HG03460 (cell line): ENCODE measurements at regions not wholly inside any gene's neighbourhood (a gene's known extent, or its start where the extent isn't known, plus 50 kb on each side); places are given as distances from the start of the nearest gene placed in this dataset.

Experiments used
- ATAC-seq: cut with Tn5 transposase; IDR thresholded peaks from one replicate; pipeline ENCODE4 v1.9.1; 2021; ENCODE audit not compliant: unreplicated experiment

DNA sequence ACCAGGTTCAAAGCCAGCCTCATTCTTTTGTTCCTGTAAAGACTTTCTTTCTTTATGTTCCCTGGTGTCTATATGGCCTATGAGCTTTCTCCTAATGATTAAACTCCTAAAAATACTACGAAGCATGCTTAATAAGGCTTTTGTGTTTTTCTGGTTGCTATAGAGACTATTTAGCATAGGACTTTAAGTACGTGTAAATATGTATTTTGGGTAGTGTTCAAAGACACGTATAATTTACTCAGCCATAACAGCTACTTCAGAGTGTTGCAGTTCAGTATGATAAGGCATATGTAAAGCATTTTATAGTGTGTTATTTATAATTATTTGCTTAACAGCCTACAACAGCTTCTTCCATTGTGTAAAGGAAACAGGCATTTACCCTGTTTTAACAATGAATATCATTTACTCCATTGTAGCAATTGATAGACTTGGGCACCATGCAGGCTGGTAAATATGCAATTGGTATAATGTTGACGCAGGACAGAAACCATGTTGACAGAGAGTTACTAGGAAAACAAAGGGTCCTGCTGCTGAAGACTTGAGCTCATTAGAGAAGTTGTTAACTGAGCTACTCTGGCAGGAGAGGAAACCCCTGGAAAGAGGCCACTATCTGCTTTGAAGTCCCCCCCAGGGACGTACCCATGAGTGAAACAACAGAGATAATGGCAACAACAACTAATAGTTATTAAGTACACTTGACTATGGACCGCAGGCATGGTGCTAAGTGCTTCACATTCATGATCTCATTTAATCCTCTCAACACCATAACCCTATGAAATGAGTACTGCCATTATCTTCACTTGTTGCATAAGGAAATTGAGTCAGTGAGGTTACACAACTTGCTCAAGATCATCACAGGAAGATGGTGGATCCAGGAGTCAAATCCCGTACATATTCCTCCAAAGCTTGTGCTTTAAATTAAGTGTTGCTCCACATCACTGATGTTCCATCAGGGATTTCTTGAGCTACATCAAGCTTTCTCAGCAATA lies 342.2 kb upstream of the DYNLRB2 start:
- ATAC-seq, result no peak

DNA sequence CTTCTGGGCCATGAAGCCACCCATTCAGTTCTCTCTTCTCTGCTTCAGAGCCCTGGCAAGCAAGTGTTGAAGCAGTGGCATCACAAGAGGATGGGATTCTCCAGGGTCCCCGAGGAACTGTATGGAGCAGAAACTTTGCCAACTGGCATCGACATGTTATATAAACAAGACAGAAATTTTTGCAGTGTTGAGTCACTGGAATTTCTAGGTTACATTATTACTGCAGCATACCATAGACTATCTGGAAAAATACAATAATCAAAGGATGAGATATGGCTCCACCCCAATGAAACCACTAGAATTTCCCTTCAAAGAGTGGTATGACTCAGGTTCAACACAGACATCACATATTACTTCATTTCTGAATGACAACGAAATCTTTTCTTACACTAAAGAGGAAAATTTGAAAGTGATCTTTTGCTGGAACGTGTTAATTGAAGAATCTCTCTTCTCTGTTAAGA lies 343.0 kb upstream of the DYNLRB2 start:
- no peak for ATAC-seq

DNA sequence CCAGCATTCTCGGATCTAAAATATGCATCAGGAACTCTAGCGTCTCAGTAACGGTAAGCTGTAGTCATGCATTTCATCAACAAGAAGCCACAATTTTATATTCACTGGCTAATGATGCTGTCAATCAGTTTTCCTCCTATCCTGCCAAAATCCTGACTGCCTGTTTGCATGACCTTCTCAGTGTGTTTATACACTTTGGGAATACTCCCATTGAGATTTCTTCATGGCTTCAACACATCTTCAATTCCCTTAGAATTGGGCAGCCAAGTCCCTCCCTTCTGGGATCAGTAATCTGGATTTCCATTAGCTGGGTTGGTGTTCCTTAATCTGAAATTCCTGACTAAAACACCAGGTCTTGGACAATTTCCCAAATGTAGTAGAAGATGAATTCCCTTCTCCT lies 348.9 kb upstream of the DYNLRB2 start:
- no peak for ATAC-seq

DNA sequence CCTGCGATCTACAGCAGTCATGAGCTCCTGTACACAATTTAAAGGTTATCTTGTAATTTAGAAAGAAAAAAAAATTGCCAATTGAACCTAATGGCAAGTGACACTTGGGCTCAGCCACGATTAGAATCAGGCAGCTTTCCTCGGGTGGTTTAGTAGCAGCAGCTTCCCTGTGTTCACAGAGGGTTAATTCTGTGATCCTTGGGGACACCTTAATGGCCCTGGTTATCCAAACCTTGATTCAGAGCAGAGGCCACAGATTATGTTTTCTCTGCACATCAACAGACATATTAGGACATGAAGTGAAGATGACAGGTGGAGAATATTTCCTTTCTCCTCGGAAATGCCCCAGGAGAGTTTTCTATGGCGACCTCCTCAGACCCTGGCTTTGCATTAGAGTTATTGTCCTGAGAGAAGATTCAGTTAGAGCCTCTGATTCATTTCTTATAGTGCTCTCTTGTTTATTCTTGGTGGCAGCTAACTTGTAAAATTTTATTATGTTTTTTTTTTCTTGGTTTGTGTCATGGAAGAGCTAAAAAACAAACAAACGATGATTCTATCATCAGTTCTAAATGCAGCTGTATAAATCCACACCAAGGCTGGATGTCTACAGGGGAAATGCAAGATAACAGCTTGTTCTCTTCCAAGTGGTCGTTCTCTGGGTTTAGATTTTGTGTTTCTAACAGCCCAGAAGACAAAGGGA lies 351.2 kb upstream of the DYNLRB2 start:
- no peak for ATAC-seq

DNA sequence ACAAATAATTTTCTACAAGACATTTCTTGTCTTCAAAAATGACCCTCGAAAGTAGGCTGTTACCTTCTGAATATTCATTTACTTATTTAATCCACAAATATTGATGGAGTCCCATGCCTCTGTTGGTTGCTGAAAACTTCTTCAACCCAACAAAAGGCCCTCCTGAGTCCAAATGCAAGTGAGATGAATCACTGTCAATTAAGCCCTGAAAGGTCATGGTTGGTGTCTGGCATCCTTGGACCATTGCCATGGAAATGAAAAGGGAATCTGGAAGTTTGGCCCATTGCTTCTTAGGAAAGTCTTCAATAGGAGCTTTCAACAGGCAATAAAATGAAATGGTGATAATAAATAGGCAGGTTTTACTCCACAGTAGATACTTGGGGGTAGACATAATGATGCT lies 364.7 kb upstream of the DYNLRB2 start:
- no peak for ATAC-seq

DNA sequence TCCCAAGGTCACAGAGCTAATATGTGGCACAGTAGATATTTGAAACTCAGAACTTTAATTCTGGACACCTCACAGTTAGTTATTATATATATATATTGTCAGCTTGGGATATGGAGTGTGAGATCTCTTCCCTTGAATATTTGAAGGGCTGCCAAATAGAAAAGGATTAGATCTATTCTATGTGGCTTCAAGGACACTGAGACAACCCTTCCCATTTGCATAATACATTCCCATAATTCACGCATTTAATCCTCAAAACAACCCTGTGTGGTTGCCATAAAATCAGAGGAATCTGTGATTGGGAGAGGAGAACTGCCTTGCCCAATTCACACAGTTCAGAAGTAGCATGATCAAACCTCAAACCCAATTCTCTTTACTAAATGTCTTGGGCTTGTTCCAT lies 365.8 kb upstream of the DYNLRB2 start:
- ATAC-seq, result no peak

DNA sequence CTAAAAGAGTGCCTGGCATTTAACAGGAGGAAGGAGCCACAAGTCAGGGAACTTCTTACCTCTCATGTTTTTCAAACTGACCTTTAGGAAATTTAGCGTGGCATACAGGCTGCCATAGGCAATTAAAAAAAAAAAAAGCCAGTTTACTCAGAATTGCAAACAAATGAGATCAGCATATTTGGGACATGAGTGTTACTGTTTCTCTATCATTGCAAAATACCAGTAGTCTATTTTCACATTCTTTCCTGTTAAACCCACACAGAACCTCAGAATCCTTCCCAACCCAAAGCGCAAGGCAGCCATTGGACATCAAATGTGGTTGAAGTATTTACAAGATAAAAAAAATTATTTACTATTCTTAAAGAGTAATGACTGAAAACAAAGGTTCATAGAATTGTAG lies 366.4 kb upstream of the DYNLRB2 start:
- ATAC-seq, result no peak

DNA sequence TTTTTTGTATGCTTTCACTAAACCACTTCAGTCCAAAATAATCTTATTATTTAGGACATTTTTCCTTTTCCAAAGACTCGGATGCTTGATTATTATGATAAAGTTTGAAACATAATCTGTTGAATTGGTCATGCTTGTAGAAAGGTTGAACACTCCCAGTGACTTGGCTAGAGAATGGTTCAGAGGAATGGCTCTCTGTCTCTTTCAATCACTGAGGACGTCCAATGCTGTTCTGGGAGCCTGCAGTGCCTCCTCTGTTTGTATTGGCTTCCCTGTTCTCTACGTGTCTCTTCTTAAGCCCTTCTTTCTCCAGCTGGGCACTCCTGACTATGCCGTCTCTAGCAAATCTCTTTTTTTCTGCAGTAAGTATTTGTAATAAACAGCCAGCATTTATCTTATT lies 369.0 kb upstream of the DYNLRB2 start:
- no peak for ATAC-seq

DNA sequence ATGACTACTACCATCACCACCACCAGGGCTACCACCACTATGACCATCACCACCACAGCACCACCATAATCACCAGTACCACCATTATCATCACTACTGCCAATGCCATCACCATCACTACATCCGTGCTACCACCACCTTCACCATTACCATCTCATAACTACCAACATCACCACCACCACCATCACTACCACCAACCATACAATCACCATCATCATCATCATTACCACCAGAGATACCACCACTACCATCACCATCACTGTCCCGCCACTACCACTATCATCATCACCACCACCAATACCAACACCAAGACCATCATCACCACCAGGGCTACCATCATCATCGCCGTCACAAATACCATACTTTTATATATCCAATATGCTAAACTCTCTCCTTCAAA lies 369.6 kb upstream of the DYNLRB2 start:
- no peak for ATAC-seq

DNA sequence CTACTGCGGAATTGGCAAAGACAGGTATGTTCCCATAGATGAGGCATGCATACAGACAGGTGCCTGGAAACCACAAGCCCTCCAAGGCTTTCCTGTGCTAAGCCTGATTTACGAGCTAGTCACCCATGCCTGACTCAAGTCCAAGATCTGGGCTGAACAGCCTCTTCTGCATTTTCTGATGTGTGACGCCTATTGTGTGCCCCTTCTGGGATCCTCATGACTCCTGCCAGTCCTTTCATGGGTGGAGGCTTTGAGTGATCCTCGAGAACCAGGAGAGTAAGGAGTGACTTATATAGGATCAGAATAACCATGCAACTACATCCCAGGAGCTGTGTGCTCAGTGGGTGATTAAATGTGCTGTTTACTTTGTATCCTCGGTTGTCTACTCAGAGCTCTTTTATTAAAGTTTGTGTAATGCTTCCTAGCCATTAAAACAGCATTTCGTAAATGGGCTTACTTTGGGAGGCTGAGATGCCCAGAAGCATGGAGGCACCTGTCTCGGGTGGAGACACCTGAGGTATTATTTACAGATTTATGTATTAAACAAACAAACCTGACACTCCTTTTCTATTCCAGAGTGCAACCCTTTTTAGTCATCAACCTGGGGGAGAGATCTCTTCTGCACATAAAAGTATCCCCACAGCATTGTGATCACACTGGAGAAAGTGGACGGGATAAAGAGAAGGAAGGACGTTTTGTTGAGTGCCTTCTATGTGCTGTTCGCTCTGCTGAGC lies 373.0 kb upstream of the DYNLRB2 start:
- no peak for ATAC-seq

DNA sequence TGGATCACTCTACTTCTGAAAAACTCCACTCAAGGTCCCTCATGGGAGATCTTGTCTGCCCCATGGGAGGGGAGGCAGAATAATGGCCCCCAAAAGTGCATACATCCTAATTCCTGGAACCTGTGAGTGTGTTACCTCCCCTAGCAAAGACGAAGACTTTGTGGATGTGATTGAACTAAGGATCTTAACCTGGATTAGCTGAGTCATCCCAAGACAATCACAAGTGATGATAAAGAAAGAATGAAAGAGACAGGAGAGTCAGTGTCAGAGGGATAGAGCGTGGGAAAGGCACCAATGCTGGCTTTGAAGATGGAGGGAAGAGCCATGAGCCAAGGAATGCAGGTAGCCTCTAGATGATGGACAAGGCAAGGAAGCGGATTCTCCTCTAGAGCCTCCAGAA lies 374.7 kb upstream of the DYNLRB2 start:
- ATAC-seq, result no peak

DNA sequence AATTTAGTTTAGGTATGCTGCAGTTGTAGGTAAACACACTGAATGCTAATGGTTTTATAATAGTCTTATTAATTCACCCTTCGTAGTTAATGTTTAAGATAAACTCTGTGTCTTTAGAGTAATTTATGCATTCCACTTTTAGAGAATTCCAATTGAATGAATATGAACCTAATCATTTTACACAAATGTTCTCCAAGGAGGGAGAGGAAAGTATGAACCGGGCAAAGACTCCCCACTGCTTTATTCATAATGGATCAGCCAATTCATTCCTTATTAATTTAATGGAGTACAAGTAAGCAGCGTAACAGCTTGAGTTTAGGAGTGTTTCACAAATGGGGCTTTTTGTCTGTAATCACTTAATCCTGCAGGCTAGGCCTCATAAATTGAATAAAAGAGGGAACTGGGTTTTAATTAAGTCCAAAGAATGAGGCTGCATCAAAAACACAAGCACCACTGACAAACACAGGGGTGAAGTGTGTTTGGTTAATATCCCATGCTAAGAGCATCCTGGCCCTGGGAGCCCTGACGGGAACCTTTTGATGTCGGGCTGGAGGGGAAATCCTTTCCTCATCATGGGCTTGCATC lies 375.7 kb upstream of the DYNLRB2 start:
- ATAC-seq, result no peak

DNA sequence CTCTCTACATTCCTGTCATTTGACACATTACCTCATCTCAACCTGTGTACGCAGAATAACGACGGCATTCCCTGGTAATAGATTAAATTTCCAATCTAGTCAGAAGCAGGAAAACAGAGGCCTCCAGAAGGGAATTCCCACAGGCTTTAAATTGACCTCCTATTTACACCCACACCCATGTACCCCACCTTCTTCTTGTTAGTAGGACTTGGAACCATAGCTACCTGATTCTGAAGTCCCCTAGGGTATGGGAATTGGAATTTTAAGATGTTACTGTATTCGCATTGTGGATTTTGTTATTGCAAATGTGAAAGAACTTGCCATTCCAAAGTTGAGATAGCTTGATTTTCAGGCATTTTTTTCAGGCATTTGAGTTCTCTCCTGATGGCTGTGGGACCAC lies 377.5 kb upstream of the DYNLRB2 start:
- ATAC-seq, result no peak

DNA sequence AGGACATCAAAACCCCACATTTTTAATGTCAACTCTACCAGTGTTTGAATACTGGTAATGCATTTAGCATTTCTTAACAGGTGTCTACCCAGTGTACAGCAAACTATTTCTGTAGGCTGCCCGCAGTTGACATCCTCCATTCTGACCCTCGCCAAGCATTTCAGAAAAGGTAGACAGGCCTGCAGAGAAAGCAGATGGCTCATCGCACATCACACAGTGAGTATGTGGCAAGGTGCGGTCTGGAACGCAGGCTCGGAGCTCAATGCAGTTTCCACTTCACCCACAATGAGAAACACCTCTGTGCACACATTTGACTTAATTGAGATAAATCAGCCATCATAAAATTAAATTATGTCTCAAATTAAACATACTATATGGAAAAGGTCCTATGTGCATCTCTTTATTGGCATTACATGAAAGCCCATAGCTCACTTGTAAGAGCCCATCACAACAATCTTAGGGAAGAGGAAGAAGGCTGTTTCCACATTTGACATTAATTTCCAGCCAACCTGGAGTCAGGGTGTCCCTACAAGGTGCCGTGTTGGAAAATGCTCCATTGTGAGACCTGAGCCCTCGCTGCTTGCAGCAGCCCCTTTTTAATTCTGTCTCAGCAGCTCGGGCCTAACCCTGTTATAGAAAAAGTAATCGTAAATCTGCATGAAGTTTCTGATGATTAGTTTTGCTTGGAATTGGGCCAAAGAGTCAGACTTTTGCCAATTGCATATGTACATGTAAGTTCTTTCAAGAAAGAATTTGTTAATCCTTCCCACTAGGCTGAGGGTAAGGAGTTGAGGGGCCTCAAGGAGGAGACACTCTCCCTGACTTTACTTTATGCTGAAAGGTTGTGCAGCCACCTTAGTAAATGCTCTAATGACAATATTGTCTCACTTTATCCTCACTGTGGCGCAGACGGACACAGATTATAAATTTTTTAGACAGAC lies 378.7 kb upstream of the DYNLRB2 start:
- ATAC-seq, result no peak

DNA sequence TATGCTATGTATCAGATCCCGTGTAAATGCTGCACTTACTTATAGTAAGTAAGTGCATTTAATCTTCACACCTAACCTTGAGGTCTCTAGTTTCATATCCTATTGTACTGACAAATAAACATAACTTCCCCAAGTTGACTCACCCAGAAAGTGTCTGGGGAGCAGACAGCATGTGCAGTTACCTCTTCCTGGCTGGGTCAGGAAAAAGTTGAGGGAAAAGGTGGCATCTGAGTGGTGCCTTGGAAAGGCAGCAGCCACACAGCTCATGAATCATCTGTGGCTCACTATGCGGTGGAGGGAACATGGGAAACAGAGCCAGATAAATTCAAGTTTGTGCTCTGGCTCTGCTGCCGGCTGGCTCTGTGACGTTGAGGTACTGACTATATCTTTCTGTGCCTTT lies 382.0 kb upstream of the DYNLRB2 start:
- ATAC-seq, result no peak

DNA sequence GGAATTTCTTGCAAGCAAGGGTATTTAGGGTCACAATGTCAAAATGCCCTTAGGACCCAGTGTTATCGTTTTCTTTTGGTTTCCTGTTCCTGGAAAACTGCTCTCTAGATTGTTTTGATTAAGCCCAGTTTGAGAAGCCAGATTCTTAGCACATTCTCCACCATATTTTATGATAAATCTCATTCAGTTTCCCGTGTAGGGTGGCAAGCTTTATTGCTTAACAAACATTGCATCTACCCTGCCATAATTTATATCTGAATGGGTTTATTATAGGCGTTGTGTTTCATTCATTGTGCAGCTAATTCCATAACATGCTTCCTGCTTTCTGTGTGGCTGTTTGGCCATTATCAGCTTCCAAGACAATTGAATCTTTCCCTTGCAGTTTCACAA lies 389.1 kb upstream of the DYNLRB2 start:
- no peak for ATAC-seq

DNA sequence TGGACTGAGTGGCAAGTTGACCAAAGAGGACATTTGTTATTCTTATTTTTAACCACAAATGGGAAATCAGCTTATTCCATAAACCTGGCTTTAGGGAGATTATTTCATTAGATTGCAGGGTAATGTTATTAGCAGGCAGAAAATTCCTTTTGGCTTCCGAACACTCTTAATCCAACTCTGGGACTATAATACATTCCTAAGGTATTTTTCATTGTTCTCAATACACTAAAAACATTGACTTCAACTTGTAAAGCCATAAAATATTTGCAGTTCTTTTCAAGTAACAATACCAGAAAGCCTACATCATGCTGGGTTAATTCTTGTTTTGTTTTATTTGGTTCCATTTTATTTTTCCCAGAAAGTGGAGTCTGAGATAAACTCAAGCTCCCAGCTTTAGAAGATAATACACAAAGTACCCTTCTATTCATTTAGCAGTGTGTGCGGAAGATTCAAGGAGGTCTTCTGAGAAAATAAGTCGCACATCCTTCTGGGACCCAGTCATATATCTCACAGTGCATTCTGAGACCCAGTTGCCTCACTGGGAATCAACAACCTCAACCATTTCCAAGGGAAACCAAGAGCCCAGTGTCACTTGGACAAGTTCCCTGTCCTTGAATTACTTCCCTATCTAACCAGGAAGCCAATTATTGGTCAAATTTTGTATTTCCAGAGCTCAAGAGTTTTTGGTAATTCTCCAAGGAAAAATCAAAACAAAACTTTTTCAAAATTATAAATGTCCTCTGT lies 389.6 kb upstream of the DYNLRB2 start:
- ATAC-seq, result no peak

DNA sequence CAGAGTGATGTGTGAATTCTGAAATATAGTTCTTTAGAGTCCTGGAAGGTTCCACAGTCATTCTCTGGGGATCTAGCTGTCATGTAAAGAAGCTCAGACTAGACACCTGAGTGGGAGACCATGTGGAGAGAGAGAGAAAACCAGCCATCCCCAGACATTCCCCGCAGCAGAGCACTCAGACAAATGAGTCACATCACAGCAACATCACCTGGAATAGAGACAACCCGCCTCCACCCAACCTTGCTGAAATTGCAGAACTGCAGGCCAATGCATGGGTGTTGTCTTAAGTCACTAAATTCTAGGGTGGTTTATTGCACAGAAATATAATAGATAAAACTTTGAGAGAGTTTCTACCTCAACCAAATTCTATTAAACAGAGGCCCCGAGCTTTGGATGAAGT lies 392.0 kb upstream of the DYNLRB2 start:
- no peak for ATAC-seq

DNA sequence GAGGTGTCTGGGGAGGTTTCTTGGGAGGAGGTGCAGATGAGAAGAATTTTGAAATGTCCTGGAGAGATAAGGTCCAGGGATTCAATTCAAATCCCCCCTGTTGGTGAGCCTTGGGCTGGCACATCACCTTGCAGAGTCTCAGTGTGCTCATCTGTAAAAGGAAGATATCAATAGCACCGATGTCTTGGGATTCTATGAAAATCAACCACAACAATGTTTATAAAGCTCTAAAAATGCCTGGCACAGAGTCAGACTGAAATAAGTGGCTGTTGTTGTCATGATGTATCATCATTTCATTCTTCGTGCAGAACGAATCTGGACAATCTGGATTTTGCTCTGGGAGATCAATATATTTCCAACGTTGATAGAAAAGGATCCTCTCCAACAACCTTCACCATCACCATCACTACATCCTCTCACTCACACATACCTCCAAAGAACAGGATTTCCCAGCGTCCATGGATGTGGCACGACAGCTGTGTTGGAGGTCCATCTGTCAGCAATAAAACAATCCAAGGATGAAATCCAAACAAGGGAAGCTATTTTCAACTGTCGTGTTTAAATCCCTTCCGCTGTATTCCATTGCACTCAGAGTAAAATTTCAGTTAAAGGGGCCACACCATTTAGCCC lies 393.7 kb upstream of the DYNLRB2 start:
- ATAC-seq, result no peak
